ENCODE measurements at regions not wholly inside any gene's neighbourhood (a gene's known extent, or its start where the extent isn't known, plus 50 kb on each side); places are given as distances from the start of the nearest gene placed in this dataset.

GRCh38 chr4:56241500-56241899 is 145.8 kb downstream of the AASDH start:
- no peak overlapping the region for H3K4me3 ChIP-seq
- WGBS, 3 donors: 70 to 73% (median 71%) methylated on average over 6 of the region's 6 CpGs
- no peaks in the 10 kb centered on the region for H3K27me3 ChIP-seq
- DNase-seq: no peak
- intact Hi-C loops (cut with DNase I): no loop called here
- peaks cover 1% of the 10 kb centered on the region for H3K4me1 ChIP-seq (ENCODE audit: insufficient read depth)
- TF ChIP-seq POLR2A (IDR thresholded peaks at IDR 0.05) (no peak), CTCF (IDR thresholded peaks at IDR 0.05) (no peak), EP300 (IDR thresholded peaks at IDR 0.05) (no peak)
- H3K9me3 ChIP-seq: no peaks in the 10 kb centered on the region
- no peak overlapping the region for H3K27ac ChIP-seq
- H3K36me3 ChIP-seq: no peaks in the 10 kb centered on the region

- TF ChIP-seq POLR2A (IDR thresholded peaks at IDR 0.05) (no peak), CTCF (IDR thresholded peaks at IDR 0.05) (no peak), EP300 (IDR thresholded peaks at IDR 0.05) (no peak)
Observed at GRCh38 chr4:56240554-56241174, 146.6 kb downstream of the AASDH start.

GRCh38 chr4:56238251-56238650 is 149.0 kb downstream of the AASDH start:
- H3K27me3 ChIP-seq: no peaks in the 10 kb centered on the region
- no peak for TF ChIP-seq EP300 (IDR thresholded peaks at IDR 0.05)
- TF ChIP-seq CTCF (IDR thresholded peaks at IDR 0.05): no peak
- no peak for TF ChIP-seq POLR2A (IDR thresholded peaks at IDR 0.05)
- DNase-seq: no peak
- intact Hi-C loops (cut with DNase I): no loop called here
- H3K27ac ChIP-seq: no peak overlapping the region
- 93 to 97% (median 97%) methylated on average over 3 of the region's 3 CpGs for WGBS, 3 donors
- no peaks in the 10 kb centered on the region for H3K9me3 ChIP-seq
- H3K4me1 ChIP-seq (ENCODE audit: insufficient read depth): no peaks in the 10 kb centered on the region
- no peaks in the 10 kb centered on the region for H3K36me3 ChIP-seq
- no peak overlapping the region for H3K4me3 ChIP-seq

More at GRCh38 chr4:56240554-56241174, 146.6 kb downstream of the AASDH start:
- WGBS, 3 donors: 79 to 86% (median 86%) methylated on average over 7 of the region's 7 CpGs
- no peak for DNase-seq
- H3K4me3 ChIP-seq: no peak overlapping the region
- peaks cover 1% of the 10 kb centered on the region for H3K4me1 ChIP-seq (ENCODE audit: insufficient read depth)
- no peaks in the 10 kb centered on the region for H3K27me3 ChIP-seq
- intact Hi-C loops (cut with DNase I): no loop called here
- H3K9me3 ChIP-seq: no peaks in the 10 kb centered on the region
- H3K36me3 ChIP-seq: no peaks in the 10 kb centered on the region
- no peak overlapping the region for H3K27ac ChIP-seq

- Histone ChIP-seq H3K9me3 (no peaks in the 10 kb centered on the region), H3K36me3 (no peaks in the 10 kb centered on the region), H3K27ac (no peak overlapping the region), H3K27me3 (no peaks in the 10 kb centered on the region), H3K4me3 (no peak overlapping the region), H3K4me1 (ENCODE audit: insufficient read depth) (no peaks in the 10 kb centered on the region)
- intact Hi-C loops (cut with DNase I): no loop called here
- 84 to 89% (median 89%) methylated on average over 4 of the region's 4 CpGs for WGBS, 3 donors
- no peak for TF ChIP-seq POLR2A (IDR thresholded peaks at IDR 0.05)
- TF ChIP-seq CTCF (IDR thresholded peaks at IDR 0.05): no peak
- no peak for TF ChIP-seq EP300 (IDR thresholded peaks at IDR 0.05)
- DNase-seq: no peak
Observed at GRCh38 chr4:56235725-56236124, 151.6 kb downstream of the AASDH start.
